ENCODE measurements at regions not wholly inside any gene's neighbourhood (a gene's known extent, or its start where the extent isn't known, plus 50 kb on each side); places are given as distances from the start of the nearest gene placed in this dataset.
A peak's percentile ranks its signal among the peaks of the same experiment; 100 is the strongest.
"Not testable (repeated sequence)": the region's sequence is repeated elsewhere in the genome, so short reads cannot be mapped to it uniquely, and the experiment has no call there.

DNA sequence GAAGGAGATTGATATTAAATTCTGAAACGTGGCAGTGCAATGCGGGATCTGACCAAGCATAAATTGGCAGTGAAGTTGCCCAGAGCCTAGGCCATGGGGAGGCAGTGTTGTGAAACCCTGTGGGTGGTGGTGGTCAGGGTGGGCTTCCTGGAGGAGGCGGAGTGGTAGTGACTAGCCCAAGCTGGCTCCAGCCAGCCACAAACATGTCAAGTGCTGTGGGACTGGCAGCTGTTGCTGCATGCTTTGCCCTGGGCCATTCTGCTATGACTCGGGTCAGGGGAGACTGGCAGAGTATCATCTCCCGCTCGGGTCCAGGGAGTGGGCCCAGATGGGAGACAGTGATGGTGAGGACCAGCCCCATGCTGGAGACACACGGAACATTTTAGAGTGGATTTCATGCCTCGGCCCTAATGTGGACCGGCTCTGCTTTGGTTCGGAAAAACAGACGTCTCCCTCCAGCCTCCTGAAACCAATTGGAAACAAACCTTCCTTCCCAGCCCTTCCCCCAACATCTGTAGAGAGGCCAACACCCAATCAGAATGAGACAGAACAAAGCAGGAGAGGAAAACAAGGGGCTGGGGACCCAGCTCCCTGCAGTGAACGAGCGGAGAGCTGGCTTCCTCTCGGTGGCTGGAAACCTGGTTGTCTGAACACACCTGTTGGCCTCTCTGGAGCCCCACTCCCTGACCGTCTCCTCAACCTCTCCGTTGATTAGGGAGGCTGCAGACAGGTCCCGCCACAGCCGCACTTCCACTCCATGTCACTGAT, 58.2 kb downstream of the TMEM270 start:
- H3K4me3 ChIP-seq (ENCODE audit: low read length in 2 of 2): no peak overlapping the region
- 87% methylated on average over 17 to 18 of the region's 18 CpGs for WGBS, 2 donors
- no peak overlapping the region for H3K27ac ChIP-seq (ENCODE audit: low read depth in 1 of 2, low read length in 2 of 2)
- ATAC-seq (ENCODE audit: low FRiP score): no peak
- no peaks in the 10 kb centered on the region for H3K9me3 ChIP-seq (ENCODE audit: control insufficient read depth, low read length)
- no peaks in the 10 kb centered on the region for H3K36me3 ChIP-seq (ENCODE audit: control insufficient read depth in 1 of 2, insufficient read depth in 2 of 2, low read length in 1 of 2)
- DNase-seq: no peak
- H3K27me3 ChIP-seq (ENCODE audit: control insufficient read depth in 1 of 2, insufficient read depth in 2 of 2, low read length in 1 of 2): no peaks in the 10 kb centered on the region
- H3K4me1 ChIP-seq (ENCODE audit: control insufficient read depth in 1 of 2, insufficient read depth in 2 of 2, low read length in 2 of 2): no peaks in the 10 kb centered on the region
- intact Hi-C loops (cut with DNase I): no loop called here

- Histone ChIP-seq H3K4me3 (ENCODE audit: low read length in 2 of 2) (no peak overlapping the region), H3K9me3 (ENCODE audit: control insufficient read depth, low read length) (no peaks in the 10 kb centered on the region), H3K4me1 (ENCODE audit: control insufficient read depth in 1 of 2, insufficient read depth in 2 of 2, low read length in 2 of 2) (no peaks in the 10 kb centered on the region), H3K36me3 (ENCODE audit: control insufficient read depth in 1 of 2, insufficient read depth in 2 of 2, low read length in 1 of 2) (no peaks in the 10 kb centered on the region), H3K27ac (ENCODE audit: low read depth in 1 of 2, low read length in 2 of 2) (no peak overlapping the region), H3K27me3 (ENCODE audit: control insufficient read depth in 1 of 2, insufficient read depth in 2 of 2, low read length in 1 of 2) (no peaks in the 10 kb centered on the region)
- intact Hi-C loops (cut with DNase I): no loop called here
- 91% methylated on average over 9 of the region's 9 CpGs for WGBS, 2 donors
- no peak for ATAC-seq (ENCODE audit: low FRiP score)
- DNase-seq: no peak
Measured at GRCh38 chr7:73919694-73920375, 58.9 kb downstream of the TMEM270 start.

DNA sequence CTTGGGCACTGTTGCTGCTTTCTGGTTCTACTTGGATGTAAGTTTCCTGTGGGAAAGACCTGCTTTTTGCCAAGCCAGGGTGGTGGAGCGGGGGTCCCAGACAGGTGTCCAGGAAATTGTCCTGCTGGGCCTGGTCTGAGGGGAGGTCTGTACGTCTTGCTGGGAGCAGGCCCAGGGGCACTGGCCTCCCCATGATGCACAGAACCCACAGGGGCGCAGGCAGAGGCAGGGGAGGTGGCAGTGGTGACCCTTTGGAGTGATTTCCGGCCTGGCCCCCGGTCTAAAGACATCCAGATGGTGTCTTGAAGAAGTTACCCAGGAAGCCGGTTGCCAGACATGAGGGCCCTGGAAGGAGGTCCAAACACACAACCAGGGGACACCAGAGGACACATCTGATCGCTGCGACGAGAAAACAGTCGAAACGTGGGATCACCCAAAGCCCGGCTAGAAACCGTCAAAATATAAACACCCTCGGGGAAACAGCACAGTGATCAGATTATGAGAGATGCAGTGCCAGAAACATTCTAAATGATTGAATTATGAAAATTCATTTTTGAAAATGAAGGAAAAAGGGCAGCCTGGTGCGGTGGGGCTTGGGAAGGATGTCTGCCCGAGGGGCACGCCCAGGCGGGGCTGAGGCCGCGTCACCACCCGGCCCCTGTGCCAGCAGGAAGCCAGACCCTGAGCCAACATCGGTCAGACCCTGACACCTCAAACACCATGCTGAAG, 59.6 kb downstream of the TMEM270 start:
- no peaks in the 10 kb centered on the region for H3K36me3 ChIP-seq (ENCODE audit: control insufficient read depth in 1 of 2, insufficient read depth in 2 of 2, low read length in 1 of 2)
- no peak overlapping the region for H3K27ac ChIP-seq (ENCODE audit: low read depth in 1 of 2, low read length in 2 of 2)
- H3K9me3 ChIP-seq (ENCODE audit: control insufficient read depth, low read length): no peaks in the 10 kb centered on the region
- H3K4me1 ChIP-seq (ENCODE audit: control insufficient read depth in 1 of 2, insufficient read depth in 2 of 2, low read length in 2 of 2): no peaks in the 10 kb centered on the region
- WGBS, 2 donors: 88 to 93% methylated on average over 22 of the region's 22 CpGs
- peak; percentile 33 for ATAC-seq (ENCODE audit: low FRiP score)
- DNase-seq: no peak
- H3K27me3 ChIP-seq (ENCODE audit: control insufficient read depth in 1 of 2, insufficient read depth in 2 of 2, low read length in 1 of 2): no peaks in the 10 kb centered on the region
- no peak overlapping the region for H3K4me3 ChIP-seq (ENCODE audit: low read length in 2 of 2)
- intact Hi-C loops (cut with DNase I): no loop called here

GRCh38 chr7:73921623-73922528, 60.9 kb downstream of the TMEM270 start:
- 29% methylated on average over 15 of the region's 15 CpGs for WGBS, 2 donors
- DNase-seq (no peak), ATAC-seq (ENCODE audit: low FRiP score) (peak; percentile 62)
- intact Hi-C loops (cut with DNase I): no loop called here
- no peak overlapping the region for H3K27ac ChIP-seq (ENCODE audit: low read depth in 1 of 2, low read length in 2 of 2)
- no peaks in the 10 kb centered on the region for H3K36me3 ChIP-seq (ENCODE audit: control insufficient read depth in 1 of 2, insufficient read depth in 2 of 2, low read length in 1 of 2)
- H3K27me3 ChIP-seq (ENCODE audit: control insufficient read depth in 1 of 2, insufficient read depth in 2 of 2, low read length in 1 of 2): no peaks in the 10 kb centered on the region
- H3K9me3 ChIP-seq (ENCODE audit: control insufficient read depth, low read length): no peaks in the 10 kb centered on the region
- no peak overlapping the region for H3K4me3 ChIP-seq (ENCODE audit: low read length in 2 of 2)
- H3K4me1 ChIP-seq (ENCODE audit: control insufficient read depth in 1 of 2, insufficient read depth in 2 of 2, low read length in 2 of 2): no peaks in the 10 kb centered on the region

DNA sequence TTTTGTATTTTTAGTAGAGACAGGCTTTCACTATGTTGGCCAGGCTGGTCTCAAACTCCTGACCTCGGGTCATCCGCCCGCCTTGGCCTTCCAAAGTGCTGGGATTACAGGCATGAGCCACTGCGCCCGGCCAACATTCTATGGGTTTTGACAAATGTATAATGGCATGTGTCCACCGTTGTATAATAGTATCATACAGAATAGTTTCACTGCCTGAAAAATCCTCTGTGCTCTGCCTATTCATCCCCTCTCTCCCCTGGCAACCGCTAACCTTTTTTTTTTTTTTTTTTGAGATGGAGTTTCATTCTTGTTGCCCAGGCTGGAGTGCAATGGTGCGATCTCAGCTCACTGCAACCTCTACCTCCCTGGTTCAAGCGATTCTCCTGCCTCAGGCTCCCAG, 67.7 kb downstream of the TMEM270 start:
- DNase-seq; intact Hi-C loops (cut with DNase I); H3K9me3 ChIP-seq (ENCODE audit: control insufficient read depth, low read length); H3K4me1 ChIP-seq (ENCODE audit: control insufficient read depth in 1 of 2, insufficient read depth in 2 of 2, low read length in 2 of 2); H3K4me3 ChIP-seq (ENCODE audit: low read length in 2 of 2); ATAC-seq (ENCODE audit: low FRiP score); H3K27me3 ChIP-seq (ENCODE audit: control insufficient read depth in 1 of 2, insufficient read depth in 2 of 2, low read length in 1 of 2); H3K36me3 ChIP-seq (ENCODE audit: control insufficient read depth in 1 of 2, insufficient read depth in 2 of 2, low read length in 1 of 2); H3K27ac ChIP-seq (ENCODE audit: low read depth in 1 of 2, low read length in 2 of 2): not testable (repeated sequence)
- 81% methylated on average over 9 of the region's 9 CpGs for WGBS, 2 donors

DNA sequence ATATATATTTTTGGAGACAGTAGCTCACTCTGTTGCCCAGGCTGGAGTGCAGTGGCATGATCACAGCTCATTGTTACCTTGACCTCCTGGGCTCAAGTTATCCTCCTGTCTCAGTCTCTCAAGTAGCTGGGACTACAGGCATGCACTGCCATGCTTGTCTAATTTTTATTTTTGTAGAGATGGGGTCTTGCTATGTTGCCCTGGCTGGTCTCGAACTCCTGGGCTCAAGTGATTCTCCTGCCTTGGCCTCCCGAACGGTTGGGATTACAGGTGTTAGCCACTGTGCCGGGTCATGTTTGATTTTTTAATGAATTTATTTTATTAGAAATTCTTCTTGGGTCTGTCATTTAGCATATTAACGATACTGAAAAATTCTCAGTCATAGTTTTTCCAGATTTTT, 70.5 kb downstream of the TMEM270 start:
- DNase-seq (no peak), ATAC-seq (ENCODE audit: low FRiP score) (no peak)
- Histone ChIP-seq H3K9me3 (ENCODE audit: control insufficient read depth, low read length) (no peaks in the 10 kb centered on the region), H3K4me3 (ENCODE audit: low read length in 2 of 2) (no peak overlapping the region), H3K27ac (ENCODE audit: low read depth in 1 of 2, low read length in 2 of 2) (no peak overlapping the region), H3K4me1 (ENCODE audit: control insufficient read depth in 1 of 2, insufficient read depth in 2 of 2, low read length in 2 of 2) (no peaks in the 10 kb centered on the region), H3K27me3 (ENCODE audit: control insufficient read depth in 1 of 2, insufficient read depth in 2 of 2, low read length in 1 of 2) (no peaks in the 10 kb centered on the region), H3K36me3 (ENCODE audit: control insufficient read depth in 1 of 2, insufficient read depth in 2 of 2, low read length in 1 of 2) (no peaks in the 10 kb centered on the region)
- intact Hi-C loops (cut with DNase I): no loop called here
- WGBS, 2 donors: 97 to 99% methylated on average over 5 of the region's 5 CpGs

DNA sequence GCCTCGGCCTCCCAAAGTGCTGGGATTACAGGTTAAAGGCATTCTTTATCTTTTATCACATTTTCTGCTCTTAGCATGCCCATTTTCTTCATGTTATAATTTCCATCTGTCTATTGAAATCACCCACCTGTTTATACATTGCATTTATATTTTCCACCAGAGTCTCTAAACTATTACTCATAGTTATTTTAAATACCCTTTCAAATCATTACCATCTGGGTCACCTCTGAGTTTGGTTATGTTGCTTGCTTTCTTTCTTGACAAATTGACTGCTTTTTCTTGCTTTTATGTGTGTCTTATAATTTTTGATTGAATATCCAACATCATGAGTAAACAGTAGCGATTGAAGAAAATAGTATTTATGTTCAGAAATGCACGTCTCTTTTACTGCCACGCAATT, 71.4 kb downstream of the TMEM270 start:
- Histone ChIP-seq H3K4me1 (ENCODE audit: control insufficient read depth in 1 of 2, insufficient read depth in 2 of 2, low read length in 2 of 2) (no peaks in the 10 kb centered on the region), H3K27ac (ENCODE audit: low read depth in 1 of 2, low read length in 2 of 2) (no peak overlapping the region), H3K9me3 (ENCODE audit: control insufficient read depth, low read length) (no peaks in the 10 kb centered on the region), H3K4me3 (ENCODE audit: low read length in 2 of 2) (no peak overlapping the region), H3K27me3 (ENCODE audit: control insufficient read depth in 1 of 2, insufficient read depth in 2 of 2, low read length in 1 of 2) (no peaks in the 10 kb centered on the region), H3K36me3 (ENCODE audit: control insufficient read depth in 1 of 2, insufficient read depth in 2 of 2, low read length in 1 of 2) (no peaks in the 10 kb centered on the region)
- no peak for DNase-seq
- intact Hi-C loops (cut with DNase I): no loop called here
- ATAC-seq (ENCODE audit: low FRiP score): no peak
- WGBS, 2 donors: 99% methylated on average over 4 of the region's 4 CpGs

DNA sequence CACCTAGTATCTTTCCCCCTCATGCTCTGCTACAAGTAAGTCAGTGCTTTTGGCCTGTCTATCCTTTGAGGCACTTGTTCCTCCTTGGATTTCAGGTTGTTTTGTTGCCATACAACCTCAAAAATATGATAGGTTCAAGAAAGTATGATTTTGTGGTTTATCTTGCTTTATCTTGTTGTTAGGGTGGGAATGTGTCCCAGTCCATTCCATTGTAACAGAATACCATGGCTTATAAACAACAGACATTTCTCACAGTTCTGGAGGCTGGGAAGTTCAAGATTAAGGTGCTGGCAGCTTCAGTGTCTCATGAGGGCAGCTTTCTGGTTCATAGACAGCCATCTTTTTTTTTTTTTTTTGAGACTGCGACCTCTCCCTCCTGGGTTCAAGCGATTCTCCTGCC, 72.1 kb downstream of the TMEM270 start:
- ATAC-seq (ENCODE audit: low FRiP score) (no peak), DNase-seq (no peak)
- 95 to 96% methylated on average over 2 of the region's 2 CpGs for WGBS, 2 donors
- intact Hi-C loops (cut with DNase I): no loop called here
- H3K9me3 ChIP-seq (ENCODE audit: control insufficient read depth, low read length): no peaks in the 10 kb centered on the region
- H3K27ac ChIP-seq (ENCODE audit: low read depth in 1 of 2, low read length in 2 of 2): no peak overlapping the region
- H3K4me1 ChIP-seq (ENCODE audit: control insufficient read depth in 1 of 2, insufficient read depth in 2 of 2, low read length in 2 of 2): no peaks in the 10 kb centered on the region
- no peak overlapping the region for H3K4me3 ChIP-seq (ENCODE audit: low read length in 2 of 2)
- H3K36me3 ChIP-seq (ENCODE audit: control insufficient read depth in 1 of 2, insufficient read depth in 2 of 2, low read length in 1 of 2): no peaks in the 10 kb centered on the region
- H3K27me3 ChIP-seq (ENCODE audit: control insufficient read depth in 1 of 2, insufficient read depth in 2 of 2, low read length in 1 of 2): no peaks in the 10 kb centered on the region
